Stomach (tissue), 8 donors: ENCODE measurements at regions not wholly inside any gene's neighbourhood (a gene's known extent, or its start where the extent isn't known, plus 50 kb on each side); places are given as distances from the start of the nearest gene placed in this dataset.
"Not testable (repeated sequence)": the region's sequence is repeated elsewhere in the genome, so short reads cannot be mapped to it uniquely, and the experiment has no call there.

ENCODE experiments used
- DNase-seq, 2 donors: peaks; one replicate each; pipeline versions ENCODE4 v3.0.0 to v3.0.0-alpha.2; 2013 to 2019
- H3K27ac ChIP-seq, 5 donors: fragments of 200-600 bp in 4 of 5; sonication (generic) in 4 of 5; one replicate each; pipeline ENCODE4 v1.5.1; 2013 to 2019; ENCODE audit warnings: mild to moderate bottlenecking in 1 of 5, moderate library complexity in 1 of 5
- H3K27me3 ChIP-seq, 3 donors: fragments of 200-600 bp; sonication (generic); one replicate each; pipeline ENCODE4 v1.5.1; 2017 to 2019; ENCODE audit warnings: mixed run types in 1 of 3
- H3K36me3 ChIP-seq, 4 donors: fragments of 200-600 bp; sonication (generic); 1 replicate in 3 of 4; 2 replicates in 1 of 4; pipeline ENCODE4 v1.5.1; 2016 to 2019
- H3K4me1 ChIP-seq, 4 donors: fragments of 200-600 bp; sonication (generic); one replicate each; pipeline ENCODE4 v1.5.1; 2016 to 2019
- H3K4me3 ChIP-seq, 4 donors: fragments of 200-600 bp; sonication (generic) in 3 of 4; one replicate each; pipeline ENCODE4 v1.5.1; 2016 to 2019; ENCODE audit warnings: mild to moderate bottlenecking in 1 of 4
- H3K9me3 ChIP-seq, 4 donors: fragments of 200-600 bp; sonication (generic); one replicate each; pipeline ENCODE4 v1.5.1; 2016 to 2019
- CTCF ChIP-seq, 7 experiments: fragments of 450-650 bp in 4 of 7; fragments of 200-600 bp in 3 of 7; sonication (generic) in 3 of 7; IDR thresholded peaks; one replicate each; pipeline ENCODE4 v1.5.1; 2016 to 2019; ENCODE audit warnings: antibody characterized with exemption in 7 of 7, control low read depth in 2 of 7, mild to moderate bottlenecking in 1 of 7
- EP300 ChIP-seq: sonication (generic); formaldehyde crosslinking; IDR thresholded peaks from one replicate; pipeline ENCODE4 v1.6.1; 2017; ENCODE audit warnings: antibody characterized with exemption
- POLR2A ChIP-seq, 4 donors: fragments of 450-650 bp; IDR thresholded peaks; one replicate each; pipeline ENCODE4 v1.6.1; 2016; ENCODE audit warnings: antibody characterized with exemption in 4 of 4, control low read depth in 2 of 4, mild to moderate bottlenecking in 1 of 4, moderate library complexity in 1 of 4
- POLR2AphosphoS5 ChIP-seq, 3 donors: sonication (generic); formaldehyde crosslinking; IDR thresholded peaks; one replicate each; pipeline ENCODE4 v1.6.1; 2016; ENCODE audit warnings: antibody characterized with exemption in 3 of 3
- WGBS, 5 donors: extraction: QIAGEN DNeasy Blood & Tissue Kit in 3 of 5; methylation state at CpG; one replicate each; pipeline versions ENCODE4 v1.1.5 to v1.1.7; 2013 to 2018; 5-methylcytosine and 5-hydroxymethylcytosine counted together
- intact Hi-C: fragments of 100-400 bp; cut with DNase I; formaldehyde crosslinking; loops from one replicate; pipeline ENCODE4 v1.15.1; 2023; ENCODE audit warnings: low total_unique reads
- donor health status: healthy with polysubstance abuse.
- donor health status: Bipolar disorder and iron deficiency.
- donor health status: healthy.

- intact Hi-C loops: no loop called here
- WGBS, 5 donors: 90 to 93% (median 92%) methylated on average over 6 of the region's 6 CpGs
- no peaks in the 10 kb centered on the region for H3K9me3 ChIP-seq
- no peak for DNase-seq
- H3K27me3 ChIP-seq: no peaks in the 10 kb centered on the region
- H3K4me1 ChIP-seq: peaks cover 0 to 20% (median 3%) of the 10 kb centered on the region in 4 donors
- H3K36me3 ChIP-seq: no peaks in the 10 kb centered on the region
- H3K4me3 ChIP-seq: no peak overlapping the region
- TF ChIP-seq CTCF (IDR thresholded peaks at IDR 0.05) (no peak), POLR2A (IDR thresholded peaks at IDR 0.05) (no peak), EP300 (no peak), POLR2AphosphoS5 (IDR thresholded peaks at IDR 0.05) (no peak)
- H3K27ac ChIP-seq: peak overlapping the region in 2 of 5 donors; percentile 39 to 68
Measured at GRCh38 chr3:171525437-171525836, 65.2 kb upstream of the TNIK start.

GRCh38 chr3:171524921-171525310 is 64.7 kb upstream of the TNIK start:
- no peak for TF ChIP-seq CTCF (IDR thresholded peaks at IDR 0.05)
- TF ChIP-seq EP300: no peak
- no peak for TF ChIP-seq POLR2AphosphoS5 (IDR thresholded peaks at IDR 0.05)
- TF ChIP-seq POLR2A (IDR thresholded peaks at IDR 0.05): no peak
- DNase-seq: no peak
- no peaks in the 10 kb centered on the region for H3K9me3 ChIP-seq
- H3K27ac ChIP-seq: peak overlapping the region in 2 of 5 donors; percentile 39 to 68
- WGBS, 5 donors: 97 to 99% (median 99%) methylated on average over 4 of the region's 4 CpGs
- H3K4me3 ChIP-seq: no peak overlapping the region
- no peaks in the 10 kb centered on the region for H3K27me3 ChIP-seq
- H3K4me1 ChIP-seq: peaks cover 0 to 20% (median 3%) of the 10 kb centered on the region in 4 donors
- no peaks in the 10 kb centered on the region for H3K36me3 ChIP-seq
- intact Hi-C loops: no loop called here

GRCh38 chr3:171522651-171523050 is 62.4 kb upstream of the TNIK start:
- H3K4me1 ChIP-seq: peaks cover 0 to 20% (median 3%) of the 10 kb centered on the region in 4 donors
- no peak overlapping the region for H3K4me3 ChIP-seq
- intact Hi-C loops: no loop called here
- no peak for DNase-seq
- H3K27me3 ChIP-seq: no peaks in the 10 kb centered on the region
- 75 to 85% (median 80%) methylated on average over 4 of the region's 4 CpGs for WGBS, 5 donors
- no peak overlapping the region for H3K27ac ChIP-seq
- TF ChIP-seq POLR2A (IDR thresholded peaks at IDR 0.05) (no peak), EP300 (no peak), CTCF (IDR thresholded peaks at IDR 0.05) (no peak), POLR2AphosphoS5 (IDR thresholded peaks at IDR 0.05) (no peak)
- no peaks in the 10 kb centered on the region for H3K36me3 ChIP-seq
- H3K9me3 ChIP-seq: no peaks in the 10 kb centered on the region

GRCh38 chr3:171519423-171519822 is 59.2 kb upstream of the TNIK start:
- H3K27me3 ChIP-seq, DNase-seq, intact Hi-C loops, H3K36me3 ChIP-seq, H3K27ac ChIP-seq, H3K9me3 ChIP-seq, H3K4me3 ChIP-seq: not testable (repeated sequence)
- WGBS, 5 donors: 87 to 97% (median 90%) methylated on average over 2 of the region's 2 CpGs
- H3K4me1 ChIP-seq: peaks cover 0 to 10% (median 3%) of the 10 kb centered on the region in 4 donors

- no peak overlapping the region for H3K4me3 ChIP-seq
- no peak for DNase-seq
- WGBS, 5 donors: 61 to 75% (median 72%) methylated on average over 2 of the region's 2 CpGs
- H3K36me3 ChIP-seq: no peaks in the 10 kb centered on the region
- TF ChIP-seq POLR2A (IDR thresholded peaks at IDR 0.05) (no peak), POLR2AphosphoS5 (IDR thresholded peaks at IDR 0.05) (no peak)
- intact Hi-C loops: no loop called here
- no peaks in the 10 kb centered on the region for H3K9me3 ChIP-seq
- H3K4me1 ChIP-seq: no peaks in the 10 kb centered on the region
- no peak overlapping the region for H3K27ac ChIP-seq
- H3K27me3 ChIP-seq: no peaks in the 10 kb centered on the region
Measured at GRCh38 chr3:171516765-171517164, 56.6 kb upstream of the TNIK start.
